HUES48 (cell line): ENCODE measurements at regions not wholly inside any gene's neighbourhood (a gene's known extent, or its start where the extent isn't known, plus 50 kb on each side); places are given as distances from the start of the nearest gene placed in this dataset.

Experiments
- H3K27ac ChIP-seq: one replicate; pipeline ENCODE4 v1.7.0; 2013; ENCODE audit warnings: low read depth, low read length, inconsistent platforms
- H3K27me3 ChIP-seq: 2 replicates; pipeline ENCODE4 v1.6.1; 2013; ENCODE audit warnings: mild to moderate bottlenecking, low read length; ENCODE audit not compliant: control insufficient read depth, insufficient read depth
- H3K36me3 ChIP-seq: 2 replicates; pipeline ENCODE4 v1.6.1; 2013; ENCODE audit warnings: low read length; ENCODE audit not compliant: control insufficient read depth, insufficient read depth
- H3K4me1 ChIP-seq: 2 replicates; pipeline ENCODE4 v1.6.1; 2013; ENCODE audit warnings: mild to moderate bottlenecking, low read length; ENCODE audit not compliant: control insufficient read depth, insufficient read depth
- H3K4me3 ChIP-seq: 2 replicates; pipeline ENCODE4 v1.5.1; 2013; ENCODE audit warnings: mild to moderate bottlenecking, low read depth, low read length
- H3K9ac ChIP-seq: 2 replicates; pipeline ENCODE4 v1.6.1; 2013; ENCODE audit warnings: mild to moderate bottlenecking, low read depth, low read length, moderate library complexity
- H3K9me3 ChIP-seq: 2 replicates; pipeline ENCODE4 v1.6.1; 2013; ENCODE audit warnings: low read length; ENCODE audit not compliant: control insufficient read depth, insufficient read depth

- no peak overlapping the region for H3K27ac ChIP-seq
- H3K27me3 ChIP-seq, result no peaks in the 10 kb centered on the region
- peaks cover 16% of the 10 kb centered on the region for H3K4me1 ChIP-seq
- H3K9me3 ChIP-seq, result no peaks in the 10 kb centered on the region
- H3K4me3 ChIP-seq, result no peak overlapping the region
- no peak overlapping the region for H3K9ac ChIP-seq
- H3K36me3 ChIP-seq, result no peaks in the 10 kb centered on the region
Measured at GRCh38 chr6:79864421-79864820, 82.9 kb downstream of the ELOVL4 start.

DNA sequence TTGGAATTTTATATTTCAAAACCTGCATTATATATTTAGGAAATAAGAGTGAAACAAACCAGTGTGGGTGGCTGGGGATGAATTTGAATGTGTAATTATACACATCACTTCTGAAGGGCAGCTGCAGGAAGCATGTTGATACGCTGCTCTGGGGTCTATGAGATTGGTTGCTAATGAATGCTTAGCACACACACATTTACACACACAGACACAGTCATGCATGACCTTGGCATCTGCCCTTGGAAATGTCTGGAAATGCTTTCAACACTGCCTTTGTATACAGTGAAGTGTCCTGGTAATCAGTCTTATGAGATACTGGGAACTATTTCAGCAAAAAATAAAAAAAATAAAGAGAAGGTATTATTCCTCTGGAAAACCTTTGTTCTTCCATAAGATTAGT, 83.4 kb downstream of the ELOVL4 start:
- no peaks in the 10 kb centered on the region for H3K27me3 ChIP-seq
- no peak overlapping the region for H3K9ac ChIP-seq
- no peak overlapping the region for H3K27ac ChIP-seq
- H3K4me3 ChIP-seq, result no peak overlapping the region
- peaks cover 11% of the 10 kb centered on the region for H3K4me1 ChIP-seq
- H3K9me3 ChIP-seq, result no peaks in the 10 kb centered on the region
- H3K36me3 ChIP-seq, result no peaks in the 10 kb centered on the region

- no peaks in the 10 kb centered on the region for H3K36me3 ChIP-seq
- no peak overlapping the region for H3K27ac ChIP-seq
- no peaks in the 10 kb centered on the region for H3K27me3 ChIP-seq
- H3K4me1 ChIP-seq, result peaks cover 10% of the 10 kb centered on the region
- no peak overlapping the region for H3K4me3 ChIP-seq
- no peak overlapping the region for H3K9ac ChIP-seq
- no peaks in the 10 kb centered on the region for H3K9me3 ChIP-seq
Measured at GRCh38 chr6:79863566-79863965, 83.8 kb downstream of the ELOVL4 start.

DNA sequence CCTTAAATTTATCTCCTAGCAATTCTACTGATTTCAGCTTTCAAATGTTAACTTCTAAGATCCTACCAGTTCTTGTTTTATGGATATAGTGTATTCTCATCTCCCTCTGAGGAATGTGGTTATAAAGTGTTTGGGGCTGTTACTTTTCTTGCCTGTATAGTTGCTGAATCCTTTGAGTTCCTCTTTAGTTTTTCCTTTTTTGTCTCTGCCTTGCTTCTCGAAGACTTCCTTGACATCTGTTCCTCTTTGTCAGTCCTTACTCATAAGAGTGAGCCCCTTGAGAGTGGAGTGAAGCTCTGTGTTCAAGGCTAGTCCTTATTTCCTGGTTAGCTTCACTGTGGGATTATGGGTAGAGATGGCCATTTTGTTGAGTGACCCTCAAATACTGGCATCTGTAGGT, 84.6 kb downstream of the ELOVL4 start:
- no peaks in the 10 kb centered on the region for H3K9me3 ChIP-seq
- peaks cover 2% of the 10 kb centered on the region; the same call in 1 of the 2 replicates for H3K4me1 ChIP-seq
- no peak overlapping the region for H3K27ac ChIP-seq
- no peaks in the 10 kb centered on the region for H3K27me3 ChIP-seq
- no peak overlapping the region for H3K9ac ChIP-seq
- H3K4me3 ChIP-seq, result no peak overlapping the region
- H3K36me3 ChIP-seq, result no peaks in the 10 kb centered on the region

- H3K9me3 ChIP-seq, result no peaks in the 10 kb centered on the region
- no peaks in the 10 kb centered on the region for H3K4me1 ChIP-seq
Measured at GRCh38 chr6:79862126-79862525, 85.2 kb downstream of the ELOVL4 start.

DNA sequence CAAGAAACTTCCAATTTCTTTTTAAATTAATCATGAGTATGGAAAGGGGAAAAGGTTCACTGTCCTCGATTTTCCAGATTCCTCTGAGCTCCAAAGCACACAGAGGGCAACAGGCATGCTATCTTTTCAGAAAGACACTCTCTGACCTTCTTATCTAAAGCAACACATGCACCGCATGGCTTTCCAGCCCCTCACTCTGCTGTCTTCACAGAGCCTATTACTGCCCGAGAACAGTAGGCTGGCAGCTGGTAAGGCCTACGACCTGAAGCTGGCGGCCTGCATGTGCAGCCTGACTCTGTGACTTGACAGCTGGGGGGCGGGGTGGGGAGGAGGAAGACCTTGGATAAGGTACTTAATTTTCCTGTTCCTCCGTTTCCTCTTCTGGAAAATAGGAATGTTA, 86.3 kb downstream of the ELOVL4 start:
- no peaks in the 10 kb centered on the region for H3K36me3 ChIP-seq
- H3K27me3 ChIP-seq, result no peaks in the 10 kb centered on the region
- H3K27ac ChIP-seq, result no peak overlapping the region
- H3K4me3 ChIP-seq, result no peak overlapping the region
- H3K9ac ChIP-seq, result no peak overlapping the region
- H3K4me1 ChIP-seq, result no peaks in the 10 kb centered on the region
- no peaks in the 10 kb centered on the region for H3K9me3 ChIP-seq

More at GRCh38 chr6:79862126-79862525, 85.2 kb downstream of the ELOVL4 start:
- Histone ChIP-seq H3K27ac (no peak overlapping the region), H3K27me3 (no peaks in the 10 kb centered on the region), H3K36me3 (no peaks in the 10 kb centered on the region), H3K9ac (no peak overlapping the region), H3K4me3 (no peak overlapping the region)

DNA sequence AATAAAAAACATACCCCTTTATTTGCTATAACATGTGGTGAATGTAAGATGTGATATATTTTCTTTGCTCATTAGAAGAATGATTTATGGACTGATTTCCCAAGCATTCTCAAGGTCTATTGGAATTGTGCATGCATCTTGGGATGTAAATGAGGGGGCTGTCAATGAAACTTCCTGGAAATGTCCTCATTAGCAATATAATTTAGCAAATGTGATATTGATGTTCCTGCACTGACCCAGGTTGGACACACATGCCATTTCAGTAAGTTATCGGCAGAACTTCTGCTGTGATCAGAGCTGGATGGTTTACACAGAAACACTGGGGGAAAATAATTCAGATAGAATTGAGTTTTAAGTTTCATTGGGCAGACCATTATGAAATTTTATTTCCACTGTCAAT, 99.9 kb downstream of the ELOVL4 start:
- H3K27me3 ChIP-seq, result no peaks in the 10 kb centered on the region
- H3K36me3 ChIP-seq, result no peaks in the 10 kb centered on the region
- no peaks in the 10 kb centered on the region for H3K4me1 ChIP-seq
- H3K4me3 ChIP-seq, result no peak overlapping the region
- no peak overlapping the region for H3K27ac ChIP-seq
- H3K9me3 ChIP-seq, result no peaks in the 10 kb centered on the region
- H3K9ac ChIP-seq, result no peak overlapping the region

DNA sequence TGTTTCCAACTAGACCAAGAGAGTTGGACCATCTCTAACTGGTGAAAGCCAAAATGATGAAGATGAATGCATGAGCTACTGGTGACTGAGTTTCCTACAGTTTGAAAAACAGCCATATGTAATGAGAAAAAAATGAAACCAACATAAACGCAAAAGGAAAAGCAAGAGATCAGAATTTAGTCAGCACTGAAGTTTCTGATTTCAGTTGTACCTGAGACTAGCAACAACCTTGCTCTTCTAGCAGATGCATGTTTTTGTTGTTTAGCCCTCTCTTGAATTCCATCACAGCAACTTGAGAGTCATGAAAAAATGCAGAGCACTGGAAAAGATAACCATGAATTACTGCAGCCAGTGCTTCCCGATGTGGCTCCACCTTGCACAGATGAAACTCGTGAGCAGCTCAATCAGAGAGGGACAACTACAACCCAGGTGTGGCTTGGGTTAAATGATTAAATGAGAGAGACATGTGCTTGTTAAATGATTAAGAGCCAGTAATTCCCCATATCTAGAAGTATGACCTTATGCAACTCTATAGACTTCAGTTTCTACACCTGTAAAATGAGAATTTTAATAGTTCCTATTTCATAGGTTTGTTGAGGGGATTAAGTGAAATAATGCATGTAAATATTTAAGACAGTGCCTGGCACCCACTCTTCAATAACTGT, 104.8 kb downstream of the ELOVL4 start:
- Histone ChIP-seq H3K9me3 (no peaks in the 10 kb centered on the region), H3K27ac (no peak overlapping the region), H3K4me3 (no peak overlapping the region), H3K4me1 (no peaks in the 10 kb centered on the region), H3K9ac (no peak overlapping the region), H3K27me3 (no peaks in the 10 kb centered on the region), H3K36me3 (no peaks in the 10 kb centered on the region)

DNA sequence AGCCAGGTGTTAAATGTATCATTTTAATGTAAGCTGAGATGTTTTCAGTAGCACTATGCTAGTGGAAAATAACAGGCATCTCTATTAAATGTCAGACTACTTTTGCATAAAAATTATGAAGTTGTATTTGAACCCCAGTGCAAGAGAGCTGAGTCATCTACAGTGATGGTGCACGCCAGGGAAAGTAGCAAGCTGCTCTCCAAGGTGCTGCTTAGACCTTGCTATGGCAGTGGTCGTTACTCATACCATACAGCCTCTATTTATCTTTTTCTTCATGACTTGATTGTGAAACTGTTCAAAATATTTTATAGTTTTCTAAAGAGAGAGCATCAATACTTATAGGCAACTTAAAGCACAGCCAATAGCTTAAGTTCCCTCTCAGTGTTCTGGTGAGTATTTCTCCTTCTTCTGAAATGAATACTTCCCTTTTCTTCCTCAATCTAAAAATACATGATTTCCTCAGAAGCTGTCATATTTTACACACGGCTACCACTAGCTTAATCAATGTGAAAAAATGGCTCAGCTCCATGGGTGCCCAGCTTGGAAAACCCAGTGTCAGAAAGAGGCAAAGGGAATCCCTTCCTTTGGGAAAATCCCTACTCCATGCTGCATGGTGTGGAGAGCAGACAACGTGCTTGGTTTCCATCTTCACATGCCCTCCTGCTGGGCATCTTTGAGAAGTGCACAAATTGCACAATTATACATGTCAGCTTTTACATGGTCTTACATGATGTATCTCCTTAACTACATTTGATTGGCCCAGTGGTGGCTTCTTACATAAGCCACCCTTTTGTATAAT, 105.6 kb downstream of the ELOVL4 start:
- H3K9me3 ChIP-seq, result no peaks in the 10 kb centered on the region
- H3K4me3 ChIP-seq, result no peak overlapping the region
- no peak overlapping the region for H3K9ac ChIP-seq
- no peaks in the 10 kb centered on the region for H3K36me3 ChIP-seq
- H3K27me3 ChIP-seq, result no peaks in the 10 kb centered on the region
- no peaks in the 10 kb centered on the region for H3K4me1 ChIP-seq
- no peak overlapping the region for H3K27ac ChIP-seq

- H3K36me3 ChIP-seq, result no peaks in the 10 kb centered on the region
- H3K4me1 ChIP-seq, result no peaks in the 10 kb centered on the region
- H3K27me3 ChIP-seq, result no peaks in the 10 kb centered on the region
- H3K9me3 ChIP-seq, result no peaks in the 10 kb centered on the region
- no peak overlapping the region for H3K9ac ChIP-seq
- H3K4me3 ChIP-seq, result no peak overlapping the region
- H3K27ac ChIP-seq, result no peak overlapping the region
Measured at GRCh38 chr6:79838851-79839250, 108.5 kb downstream of the ELOVL4 start.

GRCh38 chr6:79833964-79834284, 113.4 kb downstream of the ELOVL4 start:
- H3K4me3 ChIP-seq, result no peak overlapping the region

More at GRCh38 chr6:79833964-79834284, 113.4 kb downstream of the ELOVL4 start:
- Histone ChIP-seq H3K9ac (no peak overlapping the region), H3K27me3 (no peaks in the 10 kb centered on the region), H3K4me1 (no peaks in the 10 kb centered on the region), H3K27ac (no peak overlapping the region), H3K9me3 (no peaks in the 10 kb centered on the region), H3K36me3 (no peaks in the 10 kb centered on the region)
